ENCODE measurements at regions not wholly inside any gene's neighbourhood (a gene's known extent, or its start where the extent isn't known, plus 50 kb on each side); places are given as distances from the start of the nearest gene placed in this dataset.
"Not testable (repeated sequence)": the region's sequence is repeated elsewhere in the genome, so short reads cannot be mapped to it uniquely, and the experiment has no call there.

DNA sequence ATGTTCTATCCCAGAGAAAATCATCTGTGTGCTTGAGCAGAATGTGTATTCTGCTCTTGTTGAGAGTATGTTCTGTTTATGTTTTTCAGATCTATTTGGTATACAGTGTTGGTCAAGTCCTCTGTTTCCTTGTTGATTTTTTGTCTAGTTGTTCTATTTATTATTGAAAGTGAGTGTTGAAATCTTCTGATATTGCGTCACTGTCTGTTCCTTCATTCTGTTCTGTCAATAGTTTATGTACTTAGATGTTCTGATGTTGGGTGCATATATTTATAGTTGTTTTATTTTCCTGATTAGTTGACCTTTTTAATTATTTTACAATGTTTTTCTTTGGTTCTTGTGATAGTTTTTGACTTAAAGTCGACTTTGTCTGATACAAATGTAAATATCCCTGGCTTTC lies 458.7 kb upstream of the HSF2 start:
- no peak overlapping the region for H3K4me3 ChIP-seq (ENCODE audit: low read depth, low read length)
- TF ChIP-seq, protein P1, sequence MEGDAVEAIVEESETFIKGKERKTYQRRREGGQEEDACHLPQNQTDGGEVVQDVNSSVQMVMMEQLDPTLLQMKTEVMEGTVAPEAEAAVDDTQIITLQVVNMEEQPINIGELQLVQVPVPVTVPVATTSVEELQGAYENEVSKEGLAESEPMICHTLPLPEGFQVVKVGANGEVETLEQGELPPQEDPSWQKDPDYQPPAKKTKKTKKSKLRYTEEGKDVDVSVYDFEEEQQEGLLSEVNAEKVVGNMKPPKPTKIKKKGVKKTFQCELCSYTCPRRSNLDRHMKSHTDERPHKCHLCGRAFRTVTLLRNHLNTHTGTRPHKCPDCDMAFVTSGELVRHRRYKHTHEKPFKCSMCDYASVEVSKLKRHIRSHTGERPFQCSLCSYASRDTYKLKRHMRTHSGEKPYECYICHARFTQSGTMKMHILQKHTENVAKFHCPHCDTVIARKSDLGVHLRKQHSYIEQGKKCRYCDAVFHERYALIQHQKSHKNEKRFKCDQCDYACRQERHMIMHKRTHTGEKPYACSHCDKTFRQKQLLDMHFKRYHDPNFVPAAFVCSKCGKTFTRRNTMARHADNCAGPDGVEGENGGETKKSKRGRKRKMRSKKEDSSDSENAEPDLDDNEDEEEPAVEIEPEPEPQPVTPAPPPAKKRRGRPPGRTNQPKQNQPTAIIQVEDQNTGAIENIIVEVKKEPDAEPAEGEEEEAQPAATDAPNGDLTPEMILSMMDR (IDR thresholded peaks at IDR 0.05; ENCODE audit: borderline replicate concordance, insufficient read depth, low read depth, low read length), result no peak

DNA sequence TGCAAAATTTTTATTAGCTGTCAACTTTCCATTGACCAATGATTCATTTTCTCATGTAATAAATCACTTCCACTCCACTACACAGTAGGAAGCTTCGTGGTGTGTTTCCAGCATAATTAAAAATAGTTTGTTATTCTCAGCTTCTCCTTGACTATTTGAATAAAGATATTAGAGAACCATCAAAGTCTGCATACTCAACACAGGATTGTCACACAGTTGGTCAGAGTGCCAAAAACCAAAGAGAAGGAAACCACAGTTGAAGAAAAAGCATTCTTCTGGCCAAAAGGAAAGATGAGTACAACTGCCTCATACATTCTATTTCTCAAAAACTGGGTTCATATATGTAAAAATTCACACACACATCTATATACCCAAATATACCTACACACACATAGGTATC lies 455.1 kb upstream of the HSF2 start:
- no peak overlapping the region for H3K4me3 ChIP-seq (ENCODE audit: low read depth, low read length)
- TF ChIP-seq, protein P1 (IDR thresholded peaks at IDR 0.05; ENCODE audit: borderline replicate concordance, insufficient read depth, low read depth, low read length), result no peak

DNA sequence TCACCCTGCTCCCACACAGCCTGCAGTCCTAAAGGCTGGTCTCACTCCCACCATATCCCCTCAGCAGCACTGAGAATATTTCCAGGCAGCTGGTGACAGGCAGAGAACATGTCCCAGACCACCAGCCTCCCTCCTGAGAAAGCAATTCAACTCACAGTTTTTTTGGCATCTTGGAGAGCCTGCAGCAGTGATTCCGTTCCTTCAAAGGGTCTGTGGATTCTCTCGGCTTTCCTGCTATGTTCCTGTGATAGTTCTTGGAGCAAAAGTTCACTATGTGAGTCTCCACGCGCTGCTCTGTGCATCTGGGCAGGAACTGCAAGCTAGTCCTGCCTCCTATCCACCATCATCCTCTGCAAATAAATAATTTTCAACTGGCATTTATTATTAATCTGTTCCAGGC lies 448.3 kb upstream of the HSF2 start:
- TF ChIP-seq, protein P1 (IDR thresholded peaks at IDR 0.05; ENCODE audit: borderline replicate concordance, insufficient read depth, low read depth, low read length), result no peak
- H3K4me3 ChIP-seq (ENCODE audit: low read depth, low read length), result no peak overlapping the region

DNA sequence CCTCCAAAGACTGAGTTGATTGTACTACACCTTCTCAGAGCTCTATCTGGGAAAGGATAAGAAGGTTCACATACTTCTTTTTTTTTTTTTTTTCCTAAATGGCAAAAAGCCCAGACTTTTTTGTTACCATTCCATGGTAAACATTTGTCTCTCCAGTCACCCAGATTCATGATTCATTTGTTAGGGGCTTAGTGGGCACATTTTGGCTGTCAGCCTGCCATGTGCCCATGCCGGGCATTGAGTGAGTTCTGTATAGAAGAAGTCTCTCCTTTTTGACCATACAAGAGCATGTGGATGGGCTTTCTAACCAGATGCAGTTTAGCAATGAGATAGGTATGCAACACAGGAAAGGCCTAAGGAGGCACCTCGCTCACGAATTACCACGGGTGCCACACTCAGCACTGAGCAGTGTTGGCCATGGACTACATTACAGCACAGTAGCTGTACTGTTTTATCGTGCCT lies 447.5 kb upstream of the HSF2 start:
- TF ChIP-seq, protein P1 (IDR thresholded peaks at IDR 0.05; ENCODE audit: borderline replicate concordance, insufficient read depth, low read depth, low read length), result no peak
- no peak overlapping the region for H3K4me3 ChIP-seq (ENCODE audit: low read depth, low read length)

DNA sequence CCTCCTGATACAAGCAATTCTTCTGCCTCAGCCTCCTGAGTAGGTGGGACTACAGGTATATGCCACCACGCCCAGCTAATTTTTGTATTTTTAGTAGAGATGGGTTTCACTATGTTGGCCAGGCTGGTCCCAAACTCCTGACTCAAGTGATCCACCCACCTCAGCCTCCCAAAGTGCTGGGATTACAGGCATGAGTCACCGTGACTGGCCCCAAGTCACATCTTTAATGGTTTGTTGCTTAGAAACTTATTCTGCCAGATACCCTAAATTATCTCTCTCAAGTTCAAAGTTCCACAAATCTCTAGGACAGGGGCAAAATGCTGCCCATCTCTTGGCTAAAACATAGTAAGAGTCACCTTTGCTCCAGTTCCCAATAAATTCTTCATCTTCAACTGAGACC lies 444.1 kb upstream of the HSF2 start:
- not testable (repeated sequence) for H3K4me3 ChIP-seq (ENCODE audit: low read depth, low read length)

DNA sequence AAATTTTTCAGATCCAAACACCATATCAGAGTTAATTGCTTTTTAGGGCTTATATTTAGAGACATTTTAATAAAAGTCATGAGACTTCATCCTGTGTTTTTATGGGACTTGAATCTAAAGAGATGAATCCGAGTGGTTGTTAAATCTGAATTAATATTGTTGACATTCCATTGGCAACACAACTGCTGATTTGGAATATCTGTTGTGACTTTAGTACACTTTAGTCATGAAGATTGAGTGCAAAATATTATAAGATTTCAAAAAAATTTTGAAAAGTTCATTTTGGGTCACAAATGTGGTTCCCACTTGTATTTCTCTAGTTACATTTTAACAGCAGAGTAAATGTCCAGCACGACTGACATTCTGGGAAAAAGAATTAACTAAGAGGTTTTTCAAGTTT lies 442.7 kb upstream of the HSF2 start:
- H3K4me3 ChIP-seq (ENCODE audit: low read depth, low read length), result no peak overlapping the region
- TF ChIP-seq, protein P1 (IDR thresholded peaks at IDR 0.05; ENCODE audit: borderline replicate concordance, insufficient read depth, low read depth, low read length), result no peak

DNA sequence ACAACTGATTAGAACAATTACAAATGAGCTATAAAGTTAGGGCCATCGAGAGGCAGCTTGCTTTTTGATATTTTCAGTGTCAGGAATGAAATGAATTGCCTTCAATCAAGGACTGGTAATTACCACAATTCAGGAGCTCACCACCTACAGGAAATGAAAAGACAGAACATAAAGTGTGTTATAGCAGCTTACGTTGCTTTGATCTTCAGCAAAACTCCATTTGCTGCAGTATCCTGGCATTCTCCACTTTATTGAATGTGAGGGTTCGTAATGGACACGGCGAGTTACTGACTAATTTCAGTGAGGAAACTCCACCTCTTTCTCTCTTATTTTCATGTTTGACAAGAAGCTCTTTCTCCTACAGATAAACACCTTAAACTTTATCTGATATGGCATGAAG lies 440.0 kb upstream of the HSF2 start:
- H3K4me3 ChIP-seq (ENCODE audit: low read depth, low read length), result no peak overlapping the region
- TF ChIP-seq, protein P1 (IDR thresholded peaks at IDR 0.05; ENCODE audit: borderline replicate concordance, insufficient read depth, low read depth, low read length), result no peak

DNA sequence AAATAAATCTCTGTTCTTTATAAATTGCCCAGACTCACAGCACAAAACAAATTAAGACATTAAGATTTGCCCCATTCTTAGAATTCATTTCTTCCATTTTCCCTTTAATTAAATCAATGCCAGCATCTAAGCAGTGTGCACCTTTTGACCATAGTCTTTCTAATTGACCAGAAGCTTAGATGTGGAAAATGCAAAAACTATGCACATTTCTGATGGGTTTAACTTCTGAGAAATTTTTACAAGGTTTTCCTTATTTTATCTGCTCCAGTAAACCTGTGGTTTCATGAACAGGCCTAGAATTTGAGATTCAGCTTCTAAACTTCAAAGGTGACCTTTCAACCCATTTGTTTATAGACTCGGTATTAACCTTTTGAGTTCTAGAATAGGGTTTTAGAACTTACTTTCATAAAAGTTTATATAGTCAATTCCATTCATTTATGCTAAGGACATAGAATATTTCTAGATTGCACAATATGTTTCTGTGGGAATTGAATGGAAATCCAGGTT lies 437.8 kb upstream of the HSF2 start:
- TF ChIP-seq, protein P1 (IDR thresholded peaks at IDR 0.05; ENCODE audit: borderline replicate concordance, insufficient read depth, low read depth, low read length), result no peak

More for the DNA sequence above, 437.8 kb upstream of the HSF2 start:
- no peak overlapping the region for H3K4me3 ChIP-seq (ENCODE audit: low read depth, low read length)
